WTC11 (cell line): ENCODE measurements at regions not wholly inside any gene's neighbourhood (a gene's known extent, or its start where the extent isn't known, plus 50 kb on each side); places are given as distances from the start of the nearest gene placed in this dataset.

Source experiments
- ELF4 ChIP-seq: sonication (generic); formaldehyde crosslinking; IDR thresholded peaks from 2 replicates; pipeline ENCODE4 v1.8.1; 2022; ENCODE audit warnings: low read depth, mild to moderate bottlenecking, moderate library complexity, missing genetic modification reagents
- IRF2 ChIP-seq: sonication (generic); formaldehyde crosslinking; IDR thresholded peaks from 2 replicates; pipeline ENCODE4 v1.8.0; 2022; ENCODE audit warnings: low read depth, missing genetic modification reagents, borderline replicate concordance
- NFYB ChIP-seq: sonication (generic); formaldehyde crosslinking; conservative IDR thresholded peaks from 2 replicates; pipeline ENCODE4 v1.8.0; 2022; ENCODE audit warnings: low read depth, missing genetic modification reagents
- TCF7 ChIP-seq: sonication (generic); formaldehyde crosslinking; IDR thresholded peaks from 2 replicates; pipeline ENCODE4 v1.8.0; 2022; ENCODE audit warnings: mild to moderate bottlenecking, low read depth, missing genetic modification reagents, moderate library complexity
- ZNF121 ChIP-seq: sonication (generic); formaldehyde crosslinking; IDR thresholded peaks from 2 replicates; pipeline ENCODE4 v1.8.0; 2023; ENCODE audit warnings: missing genetic modification reagents
- ZNF219 ChIP-seq: sonication (generic); formaldehyde crosslinking; IDR thresholded peaks from 2 replicates; pipeline ENCODE4 v1.8.0; 2023; ENCODE audit warnings: missing genetic modification reagents, mild to moderate bottlenecking, borderline replicate concordance
- TF ChIP-seq, protein P1 (sequence below): fragments of 200-600 bp; IDR thresholded peaks from 2 replicates; pipeline ENCODE4 v1.8.0; 2022; ENCODE audit warnings: antibody characterized with exemption
- TF ChIP-seq, protein P2 (sequence below): fragments of 250-450 bp; sonication (Bioruptor Pico); IDR thresholded peaks from 2 replicates; pipeline ENCODE4 v1.8.0; 2021; ENCODE audit warnings: mild to moderate bottlenecking

GRCh38 chrX:75883446-75883845, 98.4 kb upstream of the MAGEE2 start:
- TF ChIP-seq, protein P1, sequence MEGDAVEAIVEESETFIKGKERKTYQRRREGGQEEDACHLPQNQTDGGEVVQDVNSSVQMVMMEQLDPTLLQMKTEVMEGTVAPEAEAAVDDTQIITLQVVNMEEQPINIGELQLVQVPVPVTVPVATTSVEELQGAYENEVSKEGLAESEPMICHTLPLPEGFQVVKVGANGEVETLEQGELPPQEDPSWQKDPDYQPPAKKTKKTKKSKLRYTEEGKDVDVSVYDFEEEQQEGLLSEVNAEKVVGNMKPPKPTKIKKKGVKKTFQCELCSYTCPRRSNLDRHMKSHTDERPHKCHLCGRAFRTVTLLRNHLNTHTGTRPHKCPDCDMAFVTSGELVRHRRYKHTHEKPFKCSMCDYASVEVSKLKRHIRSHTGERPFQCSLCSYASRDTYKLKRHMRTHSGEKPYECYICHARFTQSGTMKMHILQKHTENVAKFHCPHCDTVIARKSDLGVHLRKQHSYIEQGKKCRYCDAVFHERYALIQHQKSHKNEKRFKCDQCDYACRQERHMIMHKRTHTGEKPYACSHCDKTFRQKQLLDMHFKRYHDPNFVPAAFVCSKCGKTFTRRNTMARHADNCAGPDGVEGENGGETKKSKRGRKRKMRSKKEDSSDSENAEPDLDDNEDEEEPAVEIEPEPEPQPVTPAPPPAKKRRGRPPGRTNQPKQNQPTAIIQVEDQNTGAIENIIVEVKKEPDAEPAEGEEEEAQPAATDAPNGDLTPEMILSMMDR: no peak
- no peak for TF ChIP-seq NFYB
- no peak for TF ChIP-seq ZNF219 (CRISPR knock-in tag)
- TF ChIP-seq TCF7 (CRISPR knock-in tag): no peak
- no peak for TF ChIP-seq IRF2 (CRISPR knock-in tag)
- TF ChIP-seq ZNF121: no peak
- TF ChIP-seq, protein P2, sequence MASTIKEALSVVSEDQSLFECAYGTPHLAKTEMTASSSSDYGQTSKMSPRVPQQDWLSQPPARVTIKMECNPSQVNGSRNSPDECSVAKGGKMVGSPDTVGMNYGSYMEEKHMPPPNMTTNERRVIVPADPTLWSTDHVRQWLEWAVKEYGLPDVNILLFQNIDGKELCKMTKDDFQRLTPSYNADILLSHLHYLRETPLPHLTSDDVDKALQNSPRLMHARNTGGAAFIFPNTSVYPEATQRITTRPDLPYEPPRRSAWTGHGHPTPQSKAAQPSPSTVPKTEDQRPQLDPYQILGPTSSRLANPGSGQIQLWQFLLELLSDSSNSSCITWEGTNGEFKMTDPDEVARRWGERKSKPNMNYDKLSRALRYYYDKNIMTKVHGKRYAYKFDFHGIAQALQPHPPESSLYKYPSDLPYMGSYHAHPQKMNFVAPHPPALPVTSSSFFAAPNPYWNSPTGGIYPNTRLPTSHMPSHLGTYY (CRISPR knock-in tag): no peak
- no peak for TF ChIP-seq ELF4 (CRISPR knock-in tag)
